ENCODE measurements at regions not wholly inside any gene's neighbourhood (a gene's known extent, or its start where the extent isn't known, plus 50 kb on each side); places are given as distances from the start of the nearest gene placed in this dataset.
"Not testable (repeated sequence)": the region's sequence is repeated elsewhere in the genome, so short reads cannot be mapped to it uniquely, and the experiment has no call there.

GRCh38 chrX:13179586-13179985 is 135.2 kb upstream of the FAM9C start:
- ATAC-seq, result no peak

- peak; percentile 83 for ATAC-seq
These were observed 134.7 kb upstream of the FAM9C start for GRCh38 chrX:13179100-13179499.

GRCh38 chrX:13177921-13178566 is 133.6 kb upstream of the FAM9C start:
- ATAC-seq, result no peak

GRCh38 chrX:13175056-13175455 is 130.6 kb upstream of the FAM9C start:
- no peak for ATAC-seq

- no peak for ATAC-seq
These were observed 126.6 kb upstream of the FAM9C start for GRCh38 chrX:13170966-13171558.

GRCh38 chrX:13169684-13170083 is 125.3 kb upstream of the FAM9C start:
- no peak for ATAC-seq

GRCh38 chrX:13168269-13168668 is 123.8 kb upstream of the FAM9C start:
- ATAC-seq, result no peak

GRCh38 chrX:13167481-13168231 is 123.2 kb upstream of the FAM9C start:
- peak; percentile 63 for ATAC-seq

- ATAC-seq, result no peak
These were observed 121.1 kb upstream of the FAM9C start for GRCh38 chrX:13165266-13166189.

GRCh38 chrX:13164611-13165010 is 120.2 kb upstream of the FAM9C start:
- no peak for ATAC-seq

GRCh38 chrX:13162772-13163410 is 118.5 kb upstream of the FAM9C start:
- no peak for ATAC-seq

- no peak for ATAC-seq
These were observed 115.5 kb upstream of the FAM9C start for GRCh38 chrX:13159886-13160285.

- ATAC-seq, result no peak
These were observed 114.5 kb upstream of the FAM9C start for GRCh38 chrX:13158911-13159310.

- ATAC-seq, result not testable (repeated sequence)
These were observed 111.1 kb upstream of the FAM9C start for GRCh38 chrX:13155550-13155949.

GRCh38 chrX:13153796-13154195 is 109.4 kb upstream of the FAM9C start:
- no peak for ATAC-seq

- ATAC-seq, result no peak
These were observed 108.2 kb upstream of the FAM9C start for GRCh38 chrX:13152518-13153185.

- no peak for ATAC-seq
These were observed 107.6 kb upstream of the FAM9C start for GRCh38 chrX:13151828-13152517.

GRCh38 chrX:13149702-13150350 is 105.4 kb upstream of the FAM9C start:
- ATAC-seq, result no peak

GRCh38 chrX:13147733-13148132 is 103.3 kb upstream of the FAM9C start:
- ATAC-seq, result no peak

GRCh38 chrX:13147147-13147546 is 102.7 kb upstream of the FAM9C start:
- ATAC-seq, result no peak
